ENCODE measurements at regions not wholly inside any gene's neighbourhood (a gene's known extent, or its start where the extent isn't known, plus 50 kb on each side); places are given as distances from the start of the nearest gene placed in this dataset.

GRCh38 chr17:73740370-73740769 is 96.1 kb upstream of the SDK2 start:
- no peak for TF ChIP-seq ZNF331 (CRISPR knock-in tag; IDR thresholded peaks at IDR 0.05)
- no peak for TF ChIP-seq JUN (CRISPR knock-in tag; IDR thresholded peaks at IDR 0.05)
- no peak for TF ChIP-seq MBNL3 (CRISPR knock-in tag; conservative IDR thresholded peaks at IDR 0.05)
- no peak for TF ChIP-seq ZBTB1 (CRISPR knock-in tag; IDR thresholded peaks at IDR 0.05; ENCODE audit: borderline replicate concordance)
- no peak for TF ChIP-seq MAX (IDR thresholded peaks at IDR 0.05)
- TF ChIP-seq FOXP4 (CRISPR knock-in tag; IDR thresholded peaks at IDR 0.05) = no peak
- TF ChIP-seq, protein P1, sequence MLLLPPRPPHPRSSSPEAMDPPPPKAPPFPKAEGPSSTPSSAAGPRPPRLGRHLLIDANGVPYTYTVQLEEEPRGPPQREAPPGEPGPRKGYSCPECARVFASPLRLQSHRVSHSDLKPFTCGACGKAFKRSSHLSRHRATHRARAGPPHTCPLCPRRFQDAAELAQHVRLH (CRISPR knock-in tag; IDR thresholded peaks at IDR 0.05; ENCODE audit: borderline replicate concordance, low read depth) = no peak
- TF ChIP-seq ZNF639 (CRISPR knock-in tag; conservative IDR thresholded peaks at IDR 0.05) = no peak

All from HepG2 (cell line).